ENCODE measurements at regions not wholly inside any gene's neighbourhood (a gene's known extent, or its start where the extent isn't known, plus 50 kb on each side); places are given as distances from the start of the nearest gene placed in this dataset.

GRCh38 chr3:182486463-182486862, 306.8 kb upstream of the ATP11B start:
- TF ChIP-seq, protein P1, sequence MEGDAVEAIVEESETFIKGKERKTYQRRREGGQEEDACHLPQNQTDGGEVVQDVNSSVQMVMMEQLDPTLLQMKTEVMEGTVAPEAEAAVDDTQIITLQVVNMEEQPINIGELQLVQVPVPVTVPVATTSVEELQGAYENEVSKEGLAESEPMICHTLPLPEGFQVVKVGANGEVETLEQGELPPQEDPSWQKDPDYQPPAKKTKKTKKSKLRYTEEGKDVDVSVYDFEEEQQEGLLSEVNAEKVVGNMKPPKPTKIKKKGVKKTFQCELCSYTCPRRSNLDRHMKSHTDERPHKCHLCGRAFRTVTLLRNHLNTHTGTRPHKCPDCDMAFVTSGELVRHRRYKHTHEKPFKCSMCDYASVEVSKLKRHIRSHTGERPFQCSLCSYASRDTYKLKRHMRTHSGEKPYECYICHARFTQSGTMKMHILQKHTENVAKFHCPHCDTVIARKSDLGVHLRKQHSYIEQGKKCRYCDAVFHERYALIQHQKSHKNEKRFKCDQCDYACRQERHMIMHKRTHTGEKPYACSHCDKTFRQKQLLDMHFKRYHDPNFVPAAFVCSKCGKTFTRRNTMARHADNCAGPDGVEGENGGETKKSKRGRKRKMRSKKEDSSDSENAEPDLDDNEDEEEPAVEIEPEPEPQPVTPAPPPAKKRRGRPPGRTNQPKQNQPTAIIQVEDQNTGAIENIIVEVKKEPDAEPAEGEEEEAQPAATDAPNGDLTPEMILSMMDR (IDR thresholded peaks at IDR 0.05) = no peak
- no peak for TF ChIP-seq POLR2AphosphoS5 (IDR thresholded peaks at IDR 0.05; ENCODE audit: insufficient read depth in 1 of 2, low read depth in 1 of 2)

Measured in vagina (tissue), 2 donors.